ENCODE measurements at regions not wholly inside any gene's neighbourhood (a gene's known extent, or its start where the extent isn't known, plus 50 kb on each side); places are given as distances from the start of the nearest gene placed in this dataset.

GRCh38 chr2:217163987-217164386, 304.1 kb upstream of the TNP1 start:
- Histone ChIP-seq H3K4me2 (replicated peaks; ENCODE audit: low read depth, low read length, poor library complexity, severe bottlenecking) (no peak overlapping the region), H2AFZ (ENCODE audit: insufficient read depth, low read depth, low read length, poor library complexity, severe bottlenecking) (no peak overlapping the region), H4K20me1 (ENCODE audit: control insufficient read depth, insufficient read depth, low read length, poor library complexity, severe bottlenecking) (no peaks in the 10 kb centered on the region), H3K9ac (ENCODE audit: low read length) (no peak overlapping the region), H3K79me2 (ENCODE audit: control insufficient read depth, insufficient read depth, low read length) (no peaks in the 10 kb centered on the region), H3K36me3 (replicated peaks in 1 of 2; ENCODE audit: control extremely low read depth in 1 of 2, control insufficient read depth in 1 of 2, extremely low read depth in 1 of 2, insufficient read depth in 2 of 2, low read length in 1 of 2) (no peaks in the 10 kb centered on the region), H3K9me3 (ENCODE audit: control extremely low read depth in 1 of 3, control insufficient read depth in 2 of 3, insufficient read depth in 1 of 3, low read length in 2 of 3) (no peaks in the 10 kb centered on the region), H3K27ac (ENCODE audit: low read length in 2 of 2) (no peak overlapping the region), H3K4me3 (ENCODE audit: control extremely low read depth in 1 of 5, extremely low read depth in 1 of 5, insufficient read depth in 1 of 5, low read depth in 2 of 5, low read length in 4 of 5) (no peak overlapping the region), H3K4me1 (ENCODE audit: control insufficient read depth in 2 of 2, insufficient read depth in 2 of 2, low read length in 2 of 2) (peaks cover 0 to 5% of the 10 kb centered on the region in 2 donors), H3K27me3 (replicated peaks in 1 of 4; ENCODE audit: control extremely low read depth in 1 of 4, control insufficient read depth in 3 of 4, insufficient read depth in 4 of 4, low read length in 3 of 4) (peaks cover 0 to 23% (median 4%) of the 10 kb centered on the region in 4 experiments)
- peaks cover 42% of the 10 kb centered on the region for H3K27me3 Mint-ChIP-seq
- intact Hi-C loops (cut with micrococcal nuclease), result no loop called here
- TF ChIP-seq EZH2 (IDR thresholded peaks at IDR 0.05; ENCODE audit: borderline replicate concordance, insufficient read depth, low read depth, low read length, poor library complexity, severe bottlenecking), result no peak
- TF ChIP-seq, protein P1, sequence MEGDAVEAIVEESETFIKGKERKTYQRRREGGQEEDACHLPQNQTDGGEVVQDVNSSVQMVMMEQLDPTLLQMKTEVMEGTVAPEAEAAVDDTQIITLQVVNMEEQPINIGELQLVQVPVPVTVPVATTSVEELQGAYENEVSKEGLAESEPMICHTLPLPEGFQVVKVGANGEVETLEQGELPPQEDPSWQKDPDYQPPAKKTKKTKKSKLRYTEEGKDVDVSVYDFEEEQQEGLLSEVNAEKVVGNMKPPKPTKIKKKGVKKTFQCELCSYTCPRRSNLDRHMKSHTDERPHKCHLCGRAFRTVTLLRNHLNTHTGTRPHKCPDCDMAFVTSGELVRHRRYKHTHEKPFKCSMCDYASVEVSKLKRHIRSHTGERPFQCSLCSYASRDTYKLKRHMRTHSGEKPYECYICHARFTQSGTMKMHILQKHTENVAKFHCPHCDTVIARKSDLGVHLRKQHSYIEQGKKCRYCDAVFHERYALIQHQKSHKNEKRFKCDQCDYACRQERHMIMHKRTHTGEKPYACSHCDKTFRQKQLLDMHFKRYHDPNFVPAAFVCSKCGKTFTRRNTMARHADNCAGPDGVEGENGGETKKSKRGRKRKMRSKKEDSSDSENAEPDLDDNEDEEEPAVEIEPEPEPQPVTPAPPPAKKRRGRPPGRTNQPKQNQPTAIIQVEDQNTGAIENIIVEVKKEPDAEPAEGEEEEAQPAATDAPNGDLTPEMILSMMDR (IDR thresholded peaks at IDR 0.05), result no peak
- ATAC-seq (ENCODE audit: low read depth) (no peak), DNase-seq (no peak)
- ChIA-PET POLR2A (no interaction called here), CTCF (no interaction called here)
- H3K9me3 Mint-ChIP-seq (ENCODE audit: insufficient read depth), result no peaks in the 10 kb centered on the region
- H3K4me1 Mint-ChIP-seq, result no peaks in the 10 kb centered on the region
- whole genome bisulfite sequencing (ENCODE audit: insufficient coverage), result 100% methylated on average over 3 of the region's 4 CpGs
- no peak overlapping the region for H3K4me3 Mint-ChIP-seq
- H3K27ac Mint-ChIP-seq, result no peak overlapping the region

DNA sequence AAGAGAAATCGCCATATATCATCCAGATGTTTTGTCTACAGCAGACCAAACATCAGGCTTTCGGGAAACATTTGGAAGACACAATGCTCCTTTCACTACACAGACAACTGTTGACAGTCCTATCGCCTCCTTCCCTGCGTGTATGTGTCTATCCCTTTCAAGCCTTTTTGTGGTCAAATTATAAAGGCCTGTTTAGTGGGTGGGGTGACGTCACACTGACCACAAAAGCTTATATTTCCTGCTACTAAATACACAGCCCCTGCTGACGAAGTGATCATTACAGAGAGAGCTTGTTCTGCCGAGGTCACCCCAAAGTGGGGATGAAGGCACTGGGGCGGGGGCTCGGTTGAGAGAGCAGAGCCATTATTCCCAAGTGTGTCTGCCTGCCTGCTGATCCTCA, 302.7 kb upstream of the TNP1 start:
- intact Hi-C loops (cut with micrococcal nuclease), result no loop called here
- Mint-ChIP-seq H3K9me3 (ENCODE audit: insufficient read depth) (no peaks in the 10 kb centered on the region), H3K4me1 (no peaks in the 10 kb centered on the region), H3K27me3 (peaks cover 53% of the 10 kb centered on the region), H3K4me3 (no peak overlapping the region), H3K27ac (no peak overlapping the region)
- Histone ChIP-seq H3K27me3 (replicated peaks in 1 of 4; ENCODE audit: control extremely low read depth in 1 of 4, control insufficient read depth in 3 of 4, insufficient read depth in 4 of 4, low read length in 3 of 4) (peaks cover 0 to 18% (median 5%) of the 10 kb centered on the region in 4 experiments), H3K36me3 (replicated peaks in 1 of 2; ENCODE audit: control extremely low read depth in 1 of 2, control insufficient read depth in 1 of 2, extremely low read depth in 1 of 2, insufficient read depth in 2 of 2, low read length in 1 of 2) (no peaks in the 10 kb centered on the region), H3K27ac (ENCODE audit: low read length in 2 of 2) (no peak overlapping the region), H3K4me1 (ENCODE audit: control insufficient read depth in 2 of 2, insufficient read depth in 2 of 2, low read length in 2 of 2) (peaks cover 0 to 5% of the 10 kb centered on the region in 2 donors), H3K79me2 (ENCODE audit: control insufficient read depth, insufficient read depth, low read length) (no peaks in the 10 kb centered on the region), H4K20me1 (ENCODE audit: control insufficient read depth, insufficient read depth, low read length, poor library complexity, severe bottlenecking) (no peaks in the 10 kb centered on the region), H3K9me3 (ENCODE audit: control extremely low read depth in 1 of 3, control insufficient read depth in 2 of 3, insufficient read depth in 1 of 3, low read length in 2 of 3) (peaks cover 0 to 2% (median 0%) of the 10 kb centered on the region in 3 donors), H3K9ac (ENCODE audit: low read length) (no peak overlapping the region), H2AFZ (ENCODE audit: insufficient read depth, low read depth, low read length, poor library complexity, severe bottlenecking) (no peak overlapping the region), H3K4me3 (ENCODE audit: control extremely low read depth in 1 of 5, extremely low read depth in 1 of 5, insufficient read depth in 1 of 5, low read depth in 2 of 5, low read length in 4 of 5) (no peak overlapping the region), H3K4me2 (replicated peaks; ENCODE audit: low read depth, low read length, poor library complexity, severe bottlenecking) (no peak overlapping the region)
- no peak for DNase-seq
- POLR2A ChIA-PET, result no interaction called here
- CTCF ChIA-PET, result no interaction called here
- no peak for ATAC-seq (ENCODE audit: low read depth)
- TF ChIP-seq EZH2 (IDR thresholded peaks at IDR 0.05; ENCODE audit: borderline replicate concordance, insufficient read depth, low read depth, low read length, poor library complexity, severe bottlenecking), result no peak
- TF ChIP-seq, protein P1 (IDR thresholded peaks at IDR 0.05), result no peak
- 45% methylated on average over 4 of the region's 9 CpGs for WGBS (ENCODE audit: insufficient coverage)
